Peyer's patch (tissue), 4 donors: ENCODE measurements at regions not wholly inside any gene's neighbourhood (a gene's known extent, or its start where the extent isn't known, plus 50 kb on each side); places are given as distances from the start of the nearest gene placed in this dataset.

Source experiments
- CTCF ChIP-seq, 6 experiments: fragments of 450-650 bp in 4 of 6; fragments of 200-600 bp in 2 of 6; sonication (generic) in 1 of 6; IDR thresholded peaks; one replicate each; pipeline ENCODE4 v1.5.1; 2017 to 2019; ENCODE audit warnings: antibody characterized with exemption in 6 of 6, mild to moderate bottlenecking in 3 of 6, moderate library complexity in 1 of 6
- POLR2A ChIP-seq, 2 donors: fragments of 450-650 bp; IDR thresholded peaks; one replicate each; pipeline ENCODE4 v1.5.1; 2017; ENCODE audit warnings: antibody characterized with exemption in 2 of 2, mild to moderate bottlenecking in 2 of 2, moderate library complexity in 2 of 2

- TF ChIP-seq CTCF (IDR thresholded peaks at IDR 0.05) (no peak), POLR2A (IDR thresholded peaks at IDR 0.05) (no peak)
Measured at GRCh38 chr5:125717209-125717608, 706.0 kb upstream of the GRAMD2B start.
